Islet precursor cell (in vitro differentiated cells): ENCODE measurements at regions not wholly inside any gene's neighbourhood (a gene's known extent, or its start where the extent isn't known, plus 50 kb on each side); places are given as distances from the start of the nearest gene placed in this dataset.

Experiments
- DNase-seq: peaks from one replicate; pipeline ENCODE4 v3.0.0-alpha.2; 2018

- no peak for DNase-seq
Observed at GRCh38 chr6:6897140-6897539, 210.6 kb upstream of the RREB1 start.

GRCh38 chr6:6900569-6901204, 207.1 kb upstream of the RREB1 start:
- DNase-seq: no peak

GRCh38 chr6:6901205-6901719, 206.5 kb upstream of the RREB1 start:
- DNase-seq: no peak

- DNase-seq: no peak
Observed at GRCh38 chr6:6901945-6902344, 205.8 kb upstream of the RREB1 start.

- no peak for DNase-seq
Observed at GRCh38 chr6:6905961-6906518, 201.7 kb upstream of the RREB1 start.

- DNase-seq: no peak
Observed at GRCh38 chr6:6906570-6907213, 201.1 kb upstream of the RREB1 start.

- DNase-seq: no peak
Observed at GRCh38 chr6:6907286-6907685, 200.5 kb upstream of the RREB1 start.

GRCh38 chr6:6908121-6908520, 199.6 kb upstream of the RREB1 start:
- no peak for DNase-seq

- DNase-seq: no peak
Observed at GRCh38 chr6:6909111-6909510, 198.7 kb upstream of the RREB1 start.

- no peak for DNase-seq
Observed at GRCh38 chr6:6910734-6911295, 196.9 kb upstream of the RREB1 start.

GRCh38 chr6:6911391-6911790, 196.4 kb upstream of the RREB1 start:
- no peak for DNase-seq

- no peak for DNase-seq
Observed at GRCh38 chr6:6912817-6913744, 194.7 kb upstream of the RREB1 start.

- no peak for DNase-seq
Observed at GRCh38 chr6:6915219-6915618, 192.5 kb upstream of the RREB1 start.

- DNase-seq: no peak
Observed at GRCh38 chr6:6915813-6916547, 191.8 kb upstream of the RREB1 start.

GRCh38 chr6:6916598-6916997, 191.2 kb upstream of the RREB1 start:
- peak; percentile 88 for DNase-seq

GRCh38 chr6:6918216-6918983, 189.4 kb upstream of the RREB1 start:
- DNase-seq: no peak

- no peak for DNase-seq
Observed at GRCh38 chr6:6919173-6919572, 188.6 kb upstream of the RREB1 start.

- DNase-seq: no peak
Observed at GRCh38 chr6:6920114-6920986, 187.4 kb upstream of the RREB1 start.

- no peak for DNase-seq
Observed at GRCh38 chr6:6920987-6921313, 186.8 kb upstream of the RREB1 start.

- DNase-seq: no peak
Observed at GRCh38 chr6:6922166-6922565, 185.6 kb upstream of the RREB1 start.

GRCh38 chr6:6923605-6924004, 184.2 kb upstream of the RREB1 start:
- no peak for DNase-seq
